GM18511 (cell line): ENCODE measurements at regions not wholly inside any gene's neighbourhood (a gene's known extent, or its start where the extent isn't known, plus 50 kb on each side); places are given as distances from the start of the nearest gene placed in this dataset.

Experiments
- ATAC-seq: cut with Tn5 transposase; IDR thresholded peaks from one replicate; pipeline ENCODE4 v1.9.1; 2021; ENCODE audit warnings: mild to moderate bottlenecking, moderate library complexity; ENCODE audit not compliant: unreplicated experiment

DNA sequence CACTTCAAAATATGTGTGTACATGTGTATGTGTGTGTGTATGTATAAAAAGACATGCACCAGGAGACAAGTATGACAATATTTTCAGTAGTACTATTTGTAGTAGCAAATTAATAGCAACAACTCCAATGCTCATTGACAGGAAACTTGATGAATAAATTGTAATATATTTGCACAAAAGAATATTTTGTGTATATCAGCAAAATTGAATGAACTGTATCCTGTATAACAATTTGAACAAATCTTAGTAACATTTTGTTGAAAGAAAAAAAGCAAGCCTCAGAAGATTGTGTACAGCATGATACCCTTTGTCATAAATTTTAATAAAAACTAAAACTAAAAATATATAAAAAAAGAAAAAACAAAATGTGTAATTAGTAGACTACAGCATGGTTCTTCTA, 1367.3 kb upstream of the TMEFF2 start:
- no peak for ATAC-seq

DNA sequence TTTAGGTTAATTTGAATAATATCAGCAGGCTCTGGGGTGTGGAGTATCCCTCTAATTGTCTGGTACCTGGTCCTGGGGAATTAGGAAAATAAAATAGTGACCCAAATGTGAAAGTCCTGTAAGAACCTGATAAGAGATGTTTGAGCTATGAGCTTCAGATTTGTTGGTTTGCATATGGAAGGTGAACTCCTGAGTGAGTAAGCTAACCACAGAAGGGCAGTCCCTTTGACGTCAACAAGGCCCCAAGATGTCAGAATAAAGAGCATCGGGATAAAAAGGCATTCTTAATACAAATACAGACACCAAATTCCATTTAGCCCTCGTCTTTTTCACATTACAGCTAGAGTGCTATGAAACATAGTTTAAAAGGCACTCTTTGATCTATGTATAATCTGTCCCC, 1366.3 kb upstream of the TMEFF2 start:
- ATAC-seq: peak; percentile 52

DNA sequence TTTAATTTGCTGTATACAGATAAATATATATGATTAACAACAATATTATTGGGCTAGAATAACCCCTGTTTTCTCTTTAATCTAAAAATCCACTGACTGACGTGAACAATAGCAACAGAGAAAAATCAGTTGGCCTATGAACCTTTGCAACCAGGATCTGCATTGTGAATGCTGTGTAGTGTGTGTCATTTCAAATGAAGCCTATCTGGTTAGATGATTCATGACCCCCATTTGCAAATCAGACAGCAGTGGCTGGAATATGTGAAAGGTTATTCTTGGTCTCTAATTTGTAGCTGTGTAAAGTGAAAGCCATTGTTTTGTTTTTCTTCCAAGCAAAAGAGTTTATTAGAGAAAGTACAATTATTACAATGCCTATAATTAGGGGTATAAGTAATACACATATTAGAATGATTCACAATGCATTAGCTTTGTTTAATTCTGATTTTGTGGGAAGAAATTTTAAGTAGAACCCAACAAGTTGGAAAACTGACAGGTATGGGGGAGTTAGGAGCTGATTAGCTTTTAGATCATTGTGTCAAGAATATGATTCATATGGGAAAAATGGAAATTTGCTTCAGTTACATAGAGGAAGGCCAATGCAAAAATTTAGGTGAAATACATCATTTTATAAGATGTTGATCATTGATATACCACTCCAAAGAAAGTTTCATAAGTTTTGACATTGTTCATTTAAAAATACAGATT, 1362.2 kb upstream of the TMEFF2 start:
- ATAC-seq: no peak

DNA sequence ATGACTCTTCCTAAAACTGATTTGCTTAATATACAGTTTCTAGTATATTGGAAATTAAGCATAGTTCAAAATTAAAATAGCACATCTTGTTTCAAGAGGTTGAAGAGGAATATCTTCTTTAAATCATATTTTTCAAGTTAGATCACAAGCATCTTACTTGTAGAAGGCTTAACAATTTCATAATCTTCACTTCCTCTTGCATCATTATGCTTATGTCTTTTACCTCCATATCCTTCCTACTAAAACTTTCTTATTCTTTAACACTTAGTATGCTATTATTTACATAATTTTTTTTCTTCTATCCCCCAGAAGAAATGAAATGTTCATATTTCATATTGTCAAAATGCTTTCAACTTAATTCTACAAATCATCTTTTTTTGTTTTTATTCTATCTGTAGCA, 1354.9 kb upstream of the TMEFF2 start:
- no peak for ATAC-seq

DNA sequence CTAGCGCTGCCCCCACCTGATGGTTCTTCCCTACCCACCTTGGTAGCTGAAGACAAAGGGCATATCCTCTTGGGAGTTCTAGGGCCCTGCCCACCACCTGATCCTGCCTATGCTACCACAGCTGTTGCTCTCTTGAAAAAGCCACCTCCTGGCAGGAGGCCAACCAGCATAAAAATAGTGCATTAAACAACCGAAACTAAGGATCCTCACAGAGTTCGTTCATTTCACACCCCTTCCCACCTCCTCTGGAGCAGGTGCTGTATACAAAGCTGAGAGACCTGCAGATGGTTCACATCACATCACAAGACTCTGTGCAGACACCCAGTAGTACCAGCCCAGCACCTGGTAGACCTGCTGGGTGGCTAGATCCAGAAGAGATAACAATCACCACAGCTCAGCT, 1348.0 kb upstream of the TMEFF2 start:
- ATAC-seq: no peak

DNA sequence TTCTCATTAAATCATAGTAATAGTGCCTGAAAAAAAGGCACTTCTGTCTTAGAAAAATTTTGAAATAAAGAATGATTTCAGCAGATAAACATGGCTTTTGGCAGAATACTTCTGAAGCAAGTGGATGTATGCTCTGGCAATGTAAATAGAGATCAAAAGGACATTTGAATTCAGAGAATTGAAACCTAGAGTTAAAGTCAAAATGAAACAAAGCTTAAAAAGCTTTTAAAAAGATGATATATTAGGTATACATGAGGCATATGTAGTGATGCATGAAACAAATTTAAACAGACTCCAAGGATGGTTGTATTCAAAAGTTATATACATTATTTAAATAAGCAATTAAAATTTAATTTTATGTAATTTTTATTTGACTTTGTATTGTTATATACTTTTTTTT, 1344.5 kb upstream of the TMEFF2 start:
- ATAC-seq: peak; percentile 95

DNA sequence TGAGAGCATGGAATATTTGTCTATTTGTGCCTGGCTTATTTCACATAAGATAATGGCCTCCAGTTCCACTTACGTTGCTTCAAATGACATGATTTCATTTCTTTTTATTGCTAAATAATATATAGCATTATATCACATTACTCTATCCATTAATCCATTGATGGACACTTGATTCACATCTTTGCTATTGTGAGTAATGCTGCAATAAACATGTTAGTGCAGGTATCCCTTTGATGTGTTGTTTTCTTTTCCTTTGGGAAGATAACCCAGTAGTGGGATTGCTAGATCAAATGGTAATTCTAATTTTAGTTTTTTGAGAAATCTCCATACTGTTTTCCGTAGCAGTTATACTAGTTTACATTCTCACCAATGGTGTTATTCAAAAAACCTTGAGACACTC, 1343.3 kb upstream of the TMEFF2 start:
- ATAC-seq: no peak

DNA sequence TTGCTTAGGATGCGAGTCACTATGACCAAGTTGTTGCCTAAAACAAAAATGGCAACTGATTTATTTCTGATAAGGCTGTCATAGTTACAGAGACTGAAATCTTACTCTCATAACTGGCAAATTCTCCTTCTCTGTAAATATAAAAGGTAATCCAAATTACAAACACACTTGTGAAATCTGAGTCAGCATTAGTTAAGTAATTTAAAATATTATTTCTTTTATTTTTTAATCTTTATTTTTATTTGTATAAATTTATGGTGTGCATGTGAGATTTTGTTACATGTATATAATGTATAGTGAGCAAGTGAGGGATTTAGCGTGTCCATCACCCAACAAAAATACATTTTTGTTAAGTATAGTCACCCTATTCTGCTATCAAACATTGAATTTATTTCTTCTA, 1342.8 kb upstream of the TMEFF2 start:
- no peak for ATAC-seq

DNA sequence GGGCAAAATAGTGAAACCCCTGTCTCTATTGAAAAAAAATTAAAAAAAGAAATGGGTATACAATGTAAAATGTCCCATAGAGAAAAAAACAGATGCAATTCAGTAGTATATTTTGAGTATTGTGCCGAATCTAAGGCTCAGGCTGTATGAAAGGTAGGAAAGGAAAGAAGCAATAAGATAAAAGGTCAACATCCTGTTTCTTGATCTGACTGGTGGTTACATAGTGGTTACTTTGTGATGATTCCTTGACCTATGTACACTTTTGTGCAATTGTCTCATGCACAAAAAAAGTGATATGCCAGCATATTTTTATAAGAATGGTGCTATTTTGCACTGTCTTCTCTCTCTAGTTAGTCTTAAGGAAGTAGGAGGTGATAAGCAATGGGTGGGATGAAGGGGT, 1333.7 kb upstream of the TMEFF2 start:
- ATAC-seq: no peak

DNA sequence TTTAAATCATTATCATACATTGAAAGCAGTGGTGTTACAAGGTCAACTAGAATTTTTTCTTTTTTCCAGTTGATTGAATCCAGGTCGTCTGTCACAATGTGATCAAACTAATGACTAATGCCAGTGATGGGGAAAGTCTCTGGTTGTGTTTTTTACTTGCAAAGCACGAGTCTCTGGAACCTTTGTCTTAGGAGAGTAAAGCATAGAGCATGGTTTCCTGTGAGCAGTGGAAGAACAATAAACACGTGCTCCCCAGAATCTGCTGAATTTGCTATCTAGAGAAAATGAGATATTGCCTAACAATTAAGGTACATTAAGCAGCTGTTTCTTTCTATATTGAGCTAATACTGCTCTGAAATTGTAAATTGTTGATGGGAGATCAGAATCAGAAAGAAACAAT, 1332.4 kb upstream of the TMEFF2 start:
- ATAC-seq: no peak

DNA sequence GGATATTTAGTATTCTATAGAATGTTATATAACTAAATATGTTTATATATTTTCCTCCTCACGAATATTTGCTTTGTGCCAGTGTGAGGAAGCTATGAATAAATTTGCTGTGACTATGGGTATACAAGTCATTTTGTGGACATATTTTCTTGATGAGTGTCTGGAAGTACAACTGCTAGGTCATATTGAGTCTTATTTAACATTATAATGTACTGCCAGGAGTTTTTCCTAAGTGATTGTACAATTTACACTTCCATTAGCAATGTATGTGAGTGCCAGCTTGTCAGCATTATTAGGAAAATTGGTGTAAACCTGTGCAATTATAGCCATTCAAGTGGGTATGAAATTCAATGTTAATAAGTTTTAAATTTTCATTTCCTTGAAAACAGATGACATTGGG, 1328.9 kb upstream of the TMEFF2 start:
- ATAC-seq: no peak

DNA sequence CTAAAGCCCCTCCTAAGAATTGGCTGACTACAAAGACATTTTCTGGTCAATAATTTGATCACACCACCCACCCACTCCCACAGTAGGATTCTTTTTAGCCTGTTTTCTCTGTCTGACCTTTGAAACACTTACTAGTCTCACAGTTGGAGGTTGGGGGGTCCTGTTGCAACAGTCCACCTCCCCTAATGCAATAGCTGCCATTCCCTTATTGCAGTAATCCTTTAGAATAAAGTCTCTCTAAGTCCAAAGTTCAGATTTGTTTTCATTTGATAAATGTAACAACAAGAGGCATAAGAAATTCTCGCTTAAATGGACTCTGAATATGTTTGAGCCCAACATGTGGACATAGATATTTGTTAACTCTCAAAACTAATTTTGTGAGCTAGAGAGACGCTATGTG, 1326.8 kb upstream of the TMEFF2 start:
- ATAC-seq: no peak

DNA sequence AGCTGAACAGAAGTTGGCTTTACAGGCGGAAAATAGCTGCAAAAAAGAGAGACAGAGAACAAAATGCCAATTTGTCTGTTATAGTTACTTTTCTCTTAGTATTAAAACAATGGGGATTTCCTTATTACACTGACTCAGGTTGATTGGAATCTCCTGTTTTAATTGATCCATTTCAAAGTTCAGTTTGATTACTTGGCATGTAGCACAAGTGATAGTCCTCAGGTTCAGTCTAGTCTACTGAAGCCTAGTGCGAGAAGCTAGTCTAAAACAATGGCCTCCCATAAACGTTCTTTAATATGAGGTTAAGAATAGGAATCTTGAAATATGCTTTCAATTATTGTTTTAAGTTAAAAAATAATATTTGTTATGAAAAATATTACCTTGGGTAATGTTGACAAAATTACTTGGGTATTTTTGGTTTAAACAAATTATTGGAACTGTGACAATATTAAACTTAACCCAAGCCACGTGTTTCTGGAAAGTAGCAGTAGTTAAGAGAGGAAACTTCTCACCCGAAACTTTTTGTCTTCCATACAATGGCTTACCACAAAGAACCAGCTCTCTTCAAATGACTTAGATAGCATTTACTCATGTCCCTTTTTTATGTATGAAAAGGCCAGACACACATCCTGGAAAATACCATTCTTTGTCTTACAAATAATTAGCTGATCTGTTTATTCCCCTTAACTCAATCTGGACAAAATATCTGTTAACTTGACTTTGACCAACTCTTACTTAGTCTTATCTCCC, 1326.2 kb upstream of the TMEFF2 start:
- no peak for ATAC-seq

DNA sequence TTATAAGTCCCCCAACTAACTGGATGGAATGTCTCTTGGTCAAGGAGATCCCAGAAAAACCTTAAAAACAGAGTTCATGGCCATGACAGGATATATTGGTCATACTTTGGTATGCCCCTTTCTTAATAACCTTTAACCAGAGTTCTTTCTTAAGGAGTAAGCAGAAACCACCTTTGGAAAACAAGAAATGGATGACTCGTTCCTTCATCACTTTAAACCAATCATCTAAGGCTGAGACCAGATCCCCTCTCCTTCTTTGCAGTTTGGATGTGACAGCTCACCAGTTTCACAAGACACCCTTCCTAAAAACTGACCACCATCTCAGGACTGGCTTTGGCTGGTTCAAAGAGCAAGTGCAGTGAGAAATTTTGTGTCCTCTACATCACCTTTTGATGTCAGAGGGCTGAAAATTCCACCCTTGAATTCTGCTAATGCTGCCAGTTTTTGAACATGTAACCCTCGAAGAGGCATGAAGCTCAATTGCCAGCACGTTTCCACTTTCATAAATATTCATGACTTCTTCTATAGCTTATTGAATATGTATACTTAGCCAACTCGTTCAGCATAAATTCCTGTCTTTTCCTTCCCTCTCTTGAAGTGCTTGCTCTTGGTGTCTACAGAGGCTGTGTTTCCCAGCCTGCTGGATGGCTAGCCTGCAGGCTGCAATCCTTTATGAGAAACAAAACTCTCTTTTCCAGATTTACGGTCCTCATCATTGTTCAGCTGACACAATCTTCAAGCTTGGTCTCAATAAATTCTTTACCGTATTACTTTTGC, 1323.5 kb upstream of the TMEFF2 start:
- ATAC-seq: no peak

DNA sequence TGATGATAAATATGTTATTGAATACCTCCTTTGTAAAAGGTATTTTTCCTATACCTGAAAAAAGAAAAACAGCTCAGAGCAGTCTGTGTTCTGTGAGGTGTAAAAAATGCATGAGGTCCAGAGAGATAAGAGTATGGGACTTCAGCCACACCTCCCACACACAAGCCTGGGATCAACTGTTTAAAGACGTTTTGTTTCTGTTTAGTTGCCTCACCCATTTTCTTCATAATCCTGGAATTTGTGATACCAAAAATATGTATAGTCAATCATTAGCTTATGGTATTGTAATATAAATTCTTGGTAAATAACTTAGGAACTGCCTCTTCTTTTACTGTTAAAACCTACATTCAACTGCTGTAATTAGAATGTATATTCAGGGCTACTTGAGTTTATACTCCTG, 1322.9 kb upstream of the TMEFF2 start:
- ATAC-seq: no peak

DNA sequence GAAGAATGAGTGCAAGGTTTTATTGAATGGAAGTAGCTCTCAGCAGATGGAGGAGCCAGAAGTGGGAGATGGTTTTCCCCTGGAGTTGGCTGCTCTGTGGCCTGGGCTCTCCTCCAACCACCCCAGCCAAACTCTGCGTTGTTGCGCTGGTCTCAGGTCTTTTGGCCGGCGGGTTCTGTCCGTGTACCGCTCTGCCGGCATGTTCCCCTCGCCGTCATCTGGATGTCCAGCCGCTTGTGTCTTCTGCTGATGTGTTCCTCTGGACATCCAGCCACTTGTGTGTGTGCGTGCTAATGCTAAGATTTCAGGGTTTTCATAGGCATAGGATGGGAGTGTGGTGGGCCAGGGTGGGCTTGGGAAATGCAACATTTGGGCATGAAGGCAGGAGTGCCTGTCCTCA, 1311.3 kb upstream of the TMEFF2 start:
- ATAC-seq: no peak

DNA sequence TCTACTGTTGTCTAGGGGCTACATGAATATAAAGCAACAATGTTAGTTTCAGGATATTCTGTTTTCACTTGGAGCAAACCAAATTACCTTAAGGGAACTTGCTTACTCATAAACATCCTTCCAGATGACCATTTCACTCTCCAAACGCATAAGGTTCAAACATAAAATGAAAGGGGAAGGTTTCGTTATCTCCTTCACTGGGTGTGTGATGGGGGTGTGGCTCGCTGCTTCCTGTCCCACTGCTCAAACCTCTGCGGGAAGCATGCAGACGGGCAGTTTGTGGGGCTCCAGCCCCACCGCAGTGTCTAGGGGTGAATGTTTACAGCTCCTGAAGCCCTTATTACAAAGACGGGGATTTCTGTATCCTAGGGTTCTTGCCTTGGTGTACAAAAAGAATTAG, 1310.9 kb upstream of the TMEFF2 start:
- ATAC-seq: no peak

DNA sequence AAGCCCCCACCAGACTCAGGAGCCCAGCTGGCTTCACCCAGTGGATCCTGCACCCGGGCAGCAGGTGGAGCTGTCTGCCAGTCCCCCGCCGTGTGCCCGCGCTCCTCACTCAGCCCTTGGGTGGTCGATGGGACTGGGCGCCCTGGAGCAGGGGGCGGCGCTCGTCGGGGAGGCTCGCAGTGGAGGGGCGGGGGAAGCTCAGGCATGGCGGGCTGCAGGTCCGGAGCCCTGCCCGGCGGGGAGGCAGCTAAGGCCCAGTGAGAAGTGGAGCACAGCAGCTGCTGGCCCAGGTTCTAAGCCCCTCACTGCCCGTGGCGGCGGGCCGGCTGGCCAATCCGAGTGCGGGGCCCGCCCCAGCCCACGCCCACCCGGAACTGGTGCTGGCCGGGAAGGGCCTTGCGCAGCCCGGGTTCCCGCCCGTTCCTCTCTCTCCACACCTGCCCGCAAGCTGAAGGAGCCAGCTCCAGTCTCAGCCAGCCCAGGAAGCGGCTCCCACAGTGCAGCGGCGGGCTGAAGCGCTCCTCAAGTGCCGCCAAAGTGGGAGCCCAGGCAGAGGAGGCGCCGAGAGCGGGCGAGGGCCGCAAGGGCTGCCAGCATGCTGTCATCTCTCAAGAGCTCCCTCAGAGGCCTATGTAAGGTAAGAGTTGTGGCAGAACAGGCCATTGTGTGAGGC, 1307.8 kb upstream of the TMEFF2 start:
- ATAC-seq: peak; percentile 95

DNA sequence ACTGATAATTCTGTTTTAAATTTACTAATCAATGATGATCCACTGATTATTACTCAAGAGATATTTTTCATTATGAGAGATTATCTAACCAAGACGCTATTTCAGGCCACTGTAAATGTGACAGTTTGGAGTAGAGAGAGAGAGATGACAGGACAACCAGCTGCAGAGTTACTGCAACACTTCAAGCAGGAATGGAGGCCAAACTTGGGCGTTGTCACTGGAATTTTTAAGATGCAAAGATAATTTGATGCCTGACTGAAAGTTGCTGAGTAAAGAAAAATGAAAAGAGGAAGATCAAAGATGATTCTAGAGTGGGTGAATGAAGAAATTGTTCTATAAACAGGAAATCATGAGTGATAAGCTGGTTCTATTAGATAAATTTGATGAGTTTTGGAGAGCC, 1302.1 kb upstream of the TMEFF2 start:
- no peak for ATAC-seq

DNA sequence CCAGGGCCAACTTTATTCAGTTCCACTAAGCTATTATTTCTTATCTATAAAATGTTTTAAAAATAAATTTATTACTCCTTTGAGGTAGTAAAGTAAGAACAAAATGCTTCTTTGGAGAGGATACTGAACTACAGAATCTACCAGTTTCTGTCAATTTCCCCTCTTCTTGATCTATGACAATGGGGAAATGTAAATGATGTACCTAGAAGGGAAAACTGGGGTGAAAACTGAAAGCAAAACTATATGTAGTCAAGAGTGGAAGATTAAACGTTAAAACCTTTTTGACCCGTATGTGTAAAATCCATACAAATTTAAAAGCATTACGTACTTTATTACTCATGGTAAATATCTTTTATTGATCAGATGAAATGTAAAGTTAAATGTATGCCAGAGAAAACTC, 1287.8 kb upstream of the TMEFF2 start:
- ATAC-seq: peak; percentile 97

DNA sequence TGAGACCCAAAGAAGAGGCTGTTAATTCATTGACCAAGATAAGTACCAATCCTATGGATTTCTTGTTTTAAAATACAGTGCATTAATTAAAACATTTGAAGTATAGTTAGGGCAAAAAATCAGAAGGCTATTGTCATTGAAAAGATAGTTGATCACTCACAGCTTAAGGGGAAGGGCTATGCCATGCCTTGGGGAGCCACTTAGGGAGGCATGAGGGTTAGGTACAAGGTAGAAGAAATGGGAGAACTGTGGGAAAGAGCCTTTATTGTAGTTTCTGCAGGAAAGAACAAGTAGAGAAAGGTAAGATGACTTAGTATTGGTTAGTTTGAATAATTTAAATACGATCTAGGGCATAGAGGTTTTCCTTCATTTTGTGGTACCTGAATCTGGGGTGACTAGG, 1285.5 kb upstream of the TMEFF2 start:
- no peak for ATAC-seq
